GM12872 (cell line): ENCODE measurements at regions not wholly inside any gene's neighbourhood (a gene's known extent, or its start where the extent isn't known, plus 50 kb on each side); places are given as distances from the start of the nearest gene placed in this dataset.

Experiments
- CTCF ChIP-seq: IDR thresholded peaks from 3 replicates; pipeline ENCODE4 v1.5.1; 2011; ENCODE audit warnings: low read depth, mild to moderate bottlenecking, low read length, moderate library complexity; ENCODE audit not compliant: insufficient read depth

- no peak for TF ChIP-seq CTCF
Observed at GRCh38 chr15:92763459-92763858, 107.9 kb upstream of the FAM174B start.

GRCh38 chr15:92770641-92771040 is 115.1 kb upstream of the FAM174B start:
- no peak for TF ChIP-seq CTCF

- TF ChIP-seq CTCF = no peak
Observed at GRCh38 chr15:92772061-92772460, 116.5 kb upstream of the FAM174B start.

GRCh38 chr15:92772626-92773244 is 117.2 kb upstream of the FAM174B start:
- no peak for TF ChIP-seq CTCF

- TF ChIP-seq CTCF = no peak
Observed at GRCh38 chr15:92773340-92773739, 117.8 kb upstream of the FAM174B start.

GRCh38 chr15:92779874-92780273 is 120.2 kb upstream of the CHD2 start:
- no peak for TF ChIP-seq CTCF

- TF ChIP-seq CTCF = no peak
Observed at GRCh38 chr15:92780843-92781242, 119.3 kb upstream of the CHD2 start.
